A549 (cell line): ENCODE measurements at regions not wholly inside any gene's neighbourhood (a gene's known extent, or its start where the extent isn't known, plus 50 kb on each side); places are given as distances from the start of the nearest gene placed in this dataset.

Experiments
- ATAC-seq, 2 experiments: fragments of 200-7000 bp in 1 of 2; fragments of >200 bp in 1 of 2; cut with Nextera tagmentation in 1 of 2; cut with Tn5 transposase in 1 of 2; 3 replicates each; pipeline versions ENCODE4 v1.8.0 to v1.9.1; 2018 to 2020; ENCODE audit warnings: mild to moderate bottlenecking in 1 of 2, moderate library complexity in 1 of 2
- CTCF ChIA-PET: fragments of 300-600 bp; sonication (Branson Sonifier 250); formaldehyde crosslinking; extraction: SDS; loops from one replicate; lab custom pipeline; 2021; ENCODE audit warnings: antibody characterized with exemption, inconsistent platforms; lab: Yijun Ruan, JAX
- POLR2A ChIA-PET: fragments of 350-600 bp; formaldehyde crosslinking; extraction: SDS; loops from one replicate; lab custom pipeline; 2021; ENCODE audit warnings: antibody characterized with exemption, inconsistent platforms; lab: Yijun Ruan, JAX
- DNase-seq, 2 experiments: peaks; one replicate each; pipeline versions ENCODE4 v3.0.0 to v3.0.0-alpha.2; 2011 to 2016; ENCODE audit warnings: low read depth in 1 of 2, low spot score in 1 of 2
- FAIRE-seq: peaks from 2 replicates; lab custom pipeline; 2011; peaks lifted over from hg19 to GRCh38; lab: Jason Lieb, UNC
- H3K27ac ChIP-seq, 2 experiments: fragments of >200 bp; sonication (Bioruptor Twin); formaldehyde crosslinking; 3 replicates each; pipeline ENCODE4 v1.5.1; 2016 to 2017
- H3K4me1 ChIP-seq: fragments of >200 bp; sonication (Bioruptor Twin); formaldehyde crosslinking; 3 replicates; pipeline ENCODE4 v1.6.1; 2016
- H3K4me2 ChIP-seq: fragments of >200 bp; sonication (Bioruptor Twin); formaldehyde crosslinking; 3 replicates; pipeline ENCODE4 v1.6.1; 2016
- H3K4me3 ChIP-seq: fragments of >200 bp; sonication (Bioruptor Twin); formaldehyde crosslinking; 3 replicates; pipeline ENCODE4 v1.5.1; 2016
- H3K9me3 ChIP-seq: fragments of >200 bp; sonication (Bioruptor Twin); formaldehyde crosslinking; 3 replicates; pipeline ENCODE4 v1.6.1; 2016
- BHLHE40 ChIP-seq: IDR thresholded peaks from 2 replicates; pipeline ENCODE4 v1.6.1; 2012; ENCODE audit warnings: low read depth, low read length, inconsistent platforms
- CBX8 ChIP-seq: fragments of 200-600 bp; sonication (generic); IDR thresholded peaks from 2 replicates; pipeline ENCODE4 v1.6.1; 2016
- CHD4 ChIP-seq: fragments of 200-600 bp; sonication (generic); IDR thresholded peaks from 2 replicates; pipeline ENCODE4 v1.6.1; 2016; ENCODE audit warnings: antibody characterized with exemption, mild to moderate bottlenecking, borderline replicate concordance
- CTCF ChIP-seq: fragments of >200 bp; sonication (Bioruptor Twin); formaldehyde crosslinking; IDR thresholded peaks from 3 replicates; pipeline ENCODE4 v1.5.1; 2016
- HOXB5 ChIP-seq: fragments of 250-450 bp; sonication (Bioruptor Pico); IDR thresholded peaks from 2 replicates; pipeline ENCODE4 v1.5.0; 2020; ENCODE audit warnings: mild to moderate bottlenecking, moderate library complexity
- MAFK ChIP-seq: fragments of 450-650 bp; IDR thresholded peaks from 2 replicates; pipeline ENCODE4 v1.6.1; 2014; ENCODE audit not compliant: partially characterized antibody
- MAZ ChIP-seq: fragments of 150-350 bp; IDR thresholded peaks from 2 replicates; pipeline ENCODE4 v1.6.1; 2014; ENCODE audit warnings: antibody characterized with exemption, low read depth, low read length, borderline replicate concordance
- PHF8 ChIP-seq: fragments of 200-600 bp; sonication (generic); IDR thresholded peaks from 2 replicates; pipeline ENCODE4 v1.6.1; 2016; ENCODE audit warnings: low read depth, mild to moderate bottlenecking, antibody characterized with exemption, moderate library complexity, borderline replicate concordance
- ZC3H11A ChIP-seq: fragments of 450-650 bp; IDR thresholded peaks from 2 replicates; pipeline ENCODE4 v1.6.1; 2014; ENCODE audit warnings: antibody characterized with exemption, mild to moderate bottlenecking
- WGBS: methylation state at CpG from one replicate; pipeline ENCODE4 v1.1.6; 2017; ENCODE audit errors: missing lambda C conversion rate; 5-methylcytosine and 5-hydroxymethylcytosine counted together

GRCh38 chr10:91349381-91349780, 60.8 kb upstream of the HECTD2 start (continued):
- no peak for TF ChIP-seq CTCF

GRCh38 chr10:91350651-91351081, 59.5 kb upstream of the HECTD2 start:
- WGBS, result 58% methylated on average over 2 of the region's 2 CpGs
- H3K4me2 ChIP-seq, result peak overlapping the region; percentile 12; the same call in 1 of the 3 replicates
- FAIRE-seq, result no peak
- no peaks in the 10 kb centered on the region for H3K9me3 ChIP-seq
- ATAC-seq, result no peak
- TF ChIP-seq MAFK (peak; percentile 17), CTCF (no peak)
- CTCF ChIA-PET, result interaction anchor here (0.6 to 1.2 kb wide), 2 partner anchors 10 to 238 kb away, joined by 3 to 4 read pairs; no protein-coding TSS in a partner anchor
- no peak for DNase-seq
- POLR2A ChIA-PET, result no interaction called here
- no peak overlapping the region for H3K4me3 ChIP-seq
- peaks cover 15% of the 10 kb centered on the region; the same call in 1 of the 3 replicates for H3K4me1 ChIP-seq
- peak overlapping the region; percentile 11 to 20; a peak in 2 of 6 replicates for H3K27ac ChIP-seq

GRCh38 chr10:91352760-91353159, 57.4 kb upstream of the HECTD2 start:
- H3K4me2 ChIP-seq, result no peak overlapping the region
- no peak for FAIRE-seq
- no peaks in the 10 kb centered on the region for H3K9me3 ChIP-seq
- no peak overlapping the region for H3K4me3 ChIP-seq
- no peak overlapping the region for H3K27ac ChIP-seq
- H3K4me1 ChIP-seq, result peaks cover 15% of the 10 kb centered on the region; the same call in 1 of the 3 replicates
- ATAC-seq, result no peak
- no peak for DNase-seq
- TF ChIP-seq BHLHE40 (no peak), HOXB5 (CRISPR knock-in tag) (no peak), CHD4 (no peak), MAZ (no peak)
- POLR2A ChIA-PET, result no interaction called here
- CTCF ChIA-PET, result no interaction called here
- WGBS, result 55% methylated on average over 1 of the region's 1 CpG

GRCh38 chr10:91354166-91355075, 55.7 kb upstream of the HECTD2 start:
- CTCF ChIA-PET, result interaction anchor here (1.1 kb wide), 2 partner anchors 16 kb away, joined by 3 to 4 read pairs; no protein-coding TSS in a partner anchor
- no peak overlapping the region for H3K4me3 ChIP-seq
- H3K4me2 ChIP-seq, result no peak overlapping the region
- H3K4me1 ChIP-seq, result peaks cover 13% of the 10 kb centered on the region; the same call in 1 of the 3 replicates
- H3K27ac ChIP-seq, result no peak overlapping the region
- FAIRE-seq (no peak), ATAC-seq (no peak), DNase-seq (no peak)
- POLR2A ChIA-PET, result no interaction called here
- H3K9me3 ChIP-seq, result no peaks in the 10 kb centered on the region
- TF ChIP-seq ZC3H11A, result no peak
- 72% methylated on average over 4 of the region's 4 CpGs for WGBS

GRCh38 chr10:91355998-91356397, 54.1 kb upstream of the HECTD2 start:
- no peak overlapping the region for H3K27ac ChIP-seq
- ChIA-PET CTCF (interaction anchor here (0.7 to 1.1 kb wide), 2 partner anchors 18 to 39 kb away, joined by 3 read pairs; no protein-coding TSS in a partner anchor), POLR2A (no interaction called here)
- H3K4me1 ChIP-seq, result peaks cover 7% of the 10 kb centered on the region; the same call in 1 of the 3 replicates
- no peak overlapping the region for H3K4me2 ChIP-seq
- ATAC-seq, result no peak
- 36% methylated on average over 3 of the region's 3 CpGs for WGBS
- DNase-seq, result no peak
- no peak for FAIRE-seq
- no peak for TF ChIP-seq PHF8
- no peak for TF ChIP-seq CBX8
- no peak for TF ChIP-seq CHD4
- no peak overlapping the region for H3K4me3 ChIP-seq
- H3K9me3 ChIP-seq, result no peaks in the 10 kb centered on the region
